K562 (cell line): ENCODE measurements at regions not wholly inside any gene's neighbourhood (a gene's known extent, or its start where the extent isn't known, plus 50 kb on each side); places are given as distances from the start of the nearest gene placed in this dataset.

ENCODE experiments used
- ATAC-seq: fragments of 200-7000 bp; cut with Tn5 transposase; 3 replicates; pipeline ENCODE4 v1.9.1; 2020; ENCODE audit warnings: moderate library complexity
- BruUV-seq: library from RNA; stranded (reverse); fragments of 400-500 nt; replicated peaks from 2 replicates; lab custom pipeline; 2021; lab: Mats Ljungman, UMichigan
- CTCF ChIA-PET: fragments of 300-600 bp; formaldehyde crosslinking; extraction: SDS; loops from one replicate; lab custom pipeline; 2021; ENCODE audit warnings: low intra/inter-chr PET ratio; lab: Yijun Ruan, JAX
- POLR2A ChIA-PET: fragments of 300-600, 350-650 bp; sonication (Branson Sonifier 250); formaldehyde crosslinking; extraction: SDS; loops from one replicate; lab custom pipeline; 2021; ENCODE audit warnings: antibody characterized with exemption, inconsistent platforms; lab: Yijun Ruan, JAX
- DNase-seq, 4 experiments: peaks; one replicate each; pipeline versions ENCODE4 v3.0.0 to v3.0.0-alpha.2; 2011 to 2018; ENCODE audit warnings: low spot score in 3 of 4, mixed read lengths in 3 of 4; ENCODE audit errors: extremely low read depth in 1 of 4
- FAIRE-seq: peaks from 2 replicates; lab custom pipeline; 2011; peaks lifted over from hg19 to GRCh38; lab: Jason Lieb, UNC
- H2AFZ ChIP-seq: 2 replicates; pipeline ENCODE4 v1.6.0; 2011; ENCODE audit warnings: low read depth, low read length, control low read depth, inconsistent platforms
- H3K27ac ChIP-seq: fragments of 200-600 bp; 3 replicates; pipeline ENCODE4 v1.8.0; 2011; ENCODE audit warnings: low read depth, mild to moderate bottlenecking, control low read depth, inconsistent platforms, low read length, moderate library complexity, mixed read lengths; ENCODE audit errors: extremely low read depth
- H3K27me3 ChIP-seq, 2 experiments: fragments of 300-600 bp in 1 of 2; 2 replicates in 1 of 2; 3 replicates in 1 of 2; pipeline versions ENCODE4 v1.6.0 to v1.8.0; 2011; ENCODE audit warnings: inconsistent platforms in 2 of 2, low read length in 2 of 2, mild to moderate bottlenecking in 1 of 2, mixed read lengths in 1 of 2, moderate library complexity in 1 of 2; ENCODE audit not compliant: control insufficient read depth in 2 of 2, insufficient read depth in 2 of 2
- H3K36me3 ChIP-seq: fragments of 300-600 bp; 3 replicates; pipeline ENCODE4 v1.8.0; 2011; ENCODE audit warnings: mild to moderate bottlenecking, low read length, inconsistent platforms; ENCODE audit not compliant: control insufficient read depth, insufficient read depth
- H3K4me1 ChIP-seq, 2 experiments: fragments of 200-600 bp in 1 of 2; replicated peaks in 1 of 2; 2 replicates in 1 of 2; 3 replicates in 1 of 2; pipeline versions ENCODE4 v1.5.1 to v1.8.0; 2011; ENCODE audit warnings: inconsistent platforms in 2 of 2, low read length in 2 of 2, mild to moderate bottlenecking in 1 of 2, mixed read lengths in 1 of 2, moderate library complexity in 1 of 2; ENCODE audit not compliant: control insufficient read depth in 2 of 2, insufficient read depth in 2 of 2
- H3K4me2 ChIP-seq: 2 replicates; pipeline ENCODE4 v1.6.1; 2011; ENCODE audit warnings: low read length, control low read depth, inconsistent platforms, mixed read lengths; ENCODE audit not compliant: insufficient read depth
- H3K4me3 ChIP-seq: fragments of 200-600 bp; sonication (generic), shearing (Covaris generic); 2 replicates; pipeline ENCODE4 v1.5.1; 2016; ENCODE audit warnings: control low read depth, inconsistent platforms
- H3K79me2 ChIP-seq: fragments of 200-600 bp; 3 replicates; pipeline ENCODE4 v1.8.0; 2011; ENCODE audit warnings: low read length, inconsistent platforms; ENCODE audit not compliant: control insufficient read depth, insufficient read depth
- H3K9ac ChIP-seq, 2 experiments: 2 replicates each; pipeline versions ENCODE4 v1.6.0 to v1.6.1; 2011; ENCODE audit warnings: low read depth in 2 of 2, low read length in 2 of 2, control low read depth in 1 of 2, inconsistent platforms in 1 of 2, mild to moderate bottlenecking in 1 of 2, mixed read lengths in 1 of 2; ENCODE audit not compliant: insufficient read depth in 1 of 2
- H3K9me1 ChIP-seq: one replicate; pipeline ENCODE4 v1.6.0; 2011; ENCODE audit warnings: inconsistent platforms, mild to moderate bottlenecking, low read length, moderate library complexity; ENCODE audit not compliant: control insufficient read depth, insufficient read depth
- H3K9me3 ChIP-seq: replicated peaks from 2 replicates; pipeline ENCODE4 v1.5.1; 2011; ENCODE audit warnings: low read depth, low read length, inconsistent platforms; ENCODE audit not compliant: control insufficient read depth, insufficient read depth
- H4K20me1 ChIP-seq: replicated peaks from 2 replicates; pipeline ENCODE4 v1.6.1; 2011; ENCODE audit warnings: low read length, inconsistent platforms, mixed read lengths; ENCODE audit not compliant: control insufficient read depth, insufficient read depth
- BCLAF1 ChIP-seq, 2 experiments: fragments of 450-650 bp in 1 of 2; IDR thresholded peaks; 2 replicates each; pipeline ENCODE4 v1.6.1; 2011 to 2017; ENCODE audit warnings: low read depth in 2 of 2, antibody characterized with exemption in 1 of 2, borderline replicate concordance in 1 of 2, low read length in 1 of 2, mild to moderate bottlenecking in 1 of 2, mixed read lengths in 1 of 2; ENCODE audit not compliant: control insufficient read depth in 1 of 2
- CEBPB ChIP-seq: fragments of 450-650 bp; IDR thresholded peaks from 2 replicates; pipeline ENCODE4 v1.6.1; 2016; ENCODE audit warnings: missing genetic modification characterization, missing compliant biosample characterization
- CTBP1 ChIP-seq: fragments of 450-650 bp; IDR thresholded peaks from 2 replicates; pipeline ENCODE4 v1.6.1; 2016; ENCODE audit warnings: borderline replicate concordance
- GATA2 ChIP-seq: sonication (generic); formaldehyde crosslinking; IDR thresholded peaks from 2 replicates; pipeline ENCODE4 v1.4.0; 2020; ENCODE audit warnings: mild to moderate bottlenecking, missing genetic modification reagents
- HDAC1 ChIP-seq, 2 experiments: fragments of 450-650 bp; IDR thresholded peaks; 2 replicates each; pipeline ENCODE4 v1.6.1; 2016 to 2017; ENCODE audit warnings: inconsistent platforms in 1 of 2, mild to moderate bottlenecking in 1 of 2, moderate library complexity in 1 of 2
- JUNB ChIP-seq: fragments of 450-650 bp; formaldehyde crosslinking; conservative IDR thresholded peaks from 2 replicates; pipeline ENCODE4 v1.4.0; 2020; ENCODE audit warnings: mild to moderate bottlenecking
- MEF2D ChIP-seq: conservative IDR thresholded peaks from 2 replicates; pipeline ENCODE4 v1.6.1; 2016; ENCODE audit warnings: low read depth, missing genetic modification characterization, missing compliant biosample characterization
- NR3C1 ChIP-seq: sonication (generic); formaldehyde crosslinking; IDR thresholded peaks from 2 replicates; pipeline ENCODE4 v1.8.1; 2022; ENCODE audit warnings: missing genetic modification reagents
- POLR2B ChIP-seq: fragments of 450-650 bp; IDR thresholded peaks from 2 replicates; pipeline ENCODE4 v1.6.1; 2018; ENCODE audit warnings: low read depth; ENCODE audit not compliant: partially characterized antibody
- SIX5 ChIP-seq, 2 experiments: IDR thresholded peaks; 2 replicates each; pipeline ENCODE4 v1.6.1; 2011; ENCODE audit warnings: low read length in 2 of 2, borderline replicate concordance in 1 of 2, low read depth in 1 of 2, mild to moderate bottlenecking in 1 of 2, moderate library complexity in 1 of 2; ENCODE audit not compliant: insufficient read depth in 1 of 2
- TAF9B ChIP-seq: fragments of 450-650 bp; IDR thresholded peaks from 2 replicates; pipeline ENCODE4 v1.6.1; 2018; ENCODE audit warnings: mild to moderate bottlenecking; ENCODE audit not compliant: partially characterized antibody
- YY1 ChIP-seq, 3 experiments: IDR thresholded peaks; 2 replicates each; pipeline ENCODE4 v1.6.1; 2011; ENCODE audit warnings: low read length in 2 of 3, mild to moderate bottlenecking in 2 of 3, moderate library complexity in 2 of 3, borderline replicate concordance in 1 of 3, control low read depth in 1 of 3, low read depth in 1 of 3; ENCODE audit not compliant: insufficient read depth in 3 of 3, insufficient replicate concordance in 2 of 3, control insufficient read depth in 1 of 3, insufficient read length in 1 of 3; ENCODE audit errors: extremely low read depth in 1 of 3
- ZNF324 ChIP-seq: fragments of 250-450 bp; sonication (Bioruptor Pico); IDR thresholded peaks from 2 replicates; pipeline ENCODE4 v1.4.0; 2020; ENCODE audit warnings: mild to moderate bottlenecking
- ZSCAN29 ChIP-seq: fragments of 450-650 bp; IDR thresholded peaks from 2 replicates; pipeline ENCODE4 v1.6.1; 2017
- WGBS: fragments of 100-300 bp; shearing (Covaris generic); methylation state at CpG from one replicate; pipeline ENCODE4 v1.1.6; 2016; ENCODE audit warnings: low coverage, mixed read lengths; ENCODE audit not compliant: insufficient coverage; ENCODE audit errors: missing lambda C conversion rate; 5-methylcytosine and 5-hydroxymethylcytosine counted together
- in situ Hi-C: fragments of 300-500 bp; cut with MboI; formaldehyde crosslinking; loops from 4 replicates; pipeline ENCODE4 v1.15.0; 2018; ENCODE audit warnings: inconsistent platforms, mixed read lengths
- intact Hi-C: fragments of 100-400 bp; cut with micrococcal nuclease; formaldehyde crosslinking; loops from 2 replicates; pipeline ENCODE4 v1.14.2; 2022

- Histone ChIP-seq H3K9ac (no peak overlapping the region), H3K79me2 (no peaks in the 10 kb centered on the region), H3K36me3 (no peaks in the 10 kb centered on the region), H3K9me3 (no peaks in the 10 kb centered on the region), H3K4me2 (no peak overlapping the region), H2AFZ (no peak overlapping the region), H3K27me3 (no peaks in the 10 kb centered on the region), H3K4me3 (no peak overlapping the region), H3K4me1 (0 out of 5 replicates have a peak, but pooled peaks cover 0 to 4% of the 10 kb centered on the region in 2 experiments)
- intact Hi-C loops (no loop called here), in situ Hi-C loops (no loop called here)
- 0% methylated on average over 2 of the region's 2 CpGs for WGBS
- ChIA-PET CTCF (no interaction called here), POLR2A (no interaction called here)
- DNase-seq (no peak), FAIRE-seq (no peak)
- BruUV-seq: no TSS peak
- TF ChIP-seq ZNF324 (CRISPR knock-in tag) (no peak), SIX5 (IDR thresholded peaks at IDR 0.05; ENCODE audit: borderline replicate concordance in 1 of 2, insufficient read depth in 1 of 2, low read depth in 1 of 2, low read length in 2 of 2) (no peak), TAF9B (no peak), POLR2B (no peak), ZSCAN29 (no peak), CEBPB (tag) (no peak)
- TF ChIP-seq, all 486 proteins: peak for 0
- Histone ChIP-seq H3K9me1 (no peaks in the 10 kb centered on the region), H4K20me1 (no peaks in the 10 kb centered on the region), H3K27ac (no peak overlapping the region)
- no peak for ATAC-seq
These were observed 320.2 kb upstream of the CHD6 start for GRCh38 chr20:41938353-41938752.

- Histone ChIP-seq H3K4me1 (0 out of 5 replicates have a peak, but pooled peaks cover 0 to 4% of the 10 kb centered on the region in 2 experiments), H4K20me1 (no peaks in the 10 kb centered on the region), H3K27ac (no peak overlapping the region), H3K4me2 (no peak overlapping the region), H3K9me3 (no peaks in the 10 kb centered on the region), H3K79me2 (no peaks in the 10 kb centered on the region), H3K4me3 (no peak overlapping the region), H3K9ac (no peak overlapping the region), H3K27me3 (no peaks in the 10 kb centered on the region), H3K36me3 (no peaks in the 10 kb centered on the region), H3K9me1 (no peaks in the 10 kb centered on the region), H2AFZ (no peak overlapping the region)
- intact Hi-C loops: no loop called here
- ChIA-PET POLR2A (no interaction called here), CTCF (no interaction called here)
- DNase-seq (peak in 2 of 4 experiments; percentile 14 to 20), FAIRE-seq (no peak), ATAC-seq (no peak)
- no TSS peak for BruUV-seq
- in situ Hi-C loops: no loop called here
- WGBS: 11% methylated on average over 4 of the region's 4 CpGs
- no peak for TF ChIP-seq GATA2 (CRISPR knock-in tag)
- no peak for TF ChIP-seq HDAC1 (IDR thresholded peaks at IDR 0.05)
- no peak for TF ChIP-seq CTBP1
- TF ChIP-seq NR3C1 (CRISPR knock-in tag): no peak
- TF ChIP-seq YY1 (IDR thresholded peaks at IDR 0.05; ENCODE audit: borderline replicate concordance in 1 of 3, control insufficient read depth in 1 of 3, extremely low read depth in 1 of 3, insufficient read depth in 3 of 3, insufficient read length in 1 of 3, insufficient replicate concordance in 2 of 3, low read depth in 1 of 3, low read length in 2 of 3): no peak
- no peak for TF ChIP-seq JUNB (CRISPR knock-in tag)
- peak; percentile 93 for TF ChIP-seq MEF2D (tag)
- no peak for TF ChIP-seq BCLAF1 (IDR thresholded peaks at IDR 0.05; ENCODE audit: borderline replicate concordance in 1 of 2, control insufficient read depth in 1 of 2, low read depth in 2 of 2, low read length in 1 of 2)
These were observed 317.1 kb upstream of the CHD6 start for GRCh38 chr20:41935259-41935791.
